Thyroid gland (tissue), 4 donors: ENCODE measurements at regions not wholly inside any gene's neighbourhood (a gene's known extent, or its start where the extent isn't known, plus 50 kb on each side); places are given as distances from the start of the nearest gene placed in this dataset.

Experiments used
- POLR2A ChIP-seq, 2 donors: fragments of 450-650 bp; IDR thresholded peaks; one replicate each; pipeline ENCODE4 v1.6.1; 2017; ENCODE audit warnings: antibody characterized with exemption in 2 of 2, mild to moderate bottlenecking in 2 of 2, moderate library complexity in 1 of 2
- TF ChIP-seq, protein P1 (sequence below), 6 experiments: fragments of 200-600 bp in 3 of 6; fragments of 450-650 bp in 3 of 6; sonication (generic) in 3 of 6; IDR thresholded peaks; one replicate each; pipeline ENCODE4 v1.5.1; 2016 to 2019; ENCODE audit warnings: antibody characterized with exemption in 6 of 6, mild to moderate bottlenecking in 2 of 6, inconsistent platforms in 1 of 6, moderate library complexity in 1 of 6

GRCh38 chr9:126125992-126126409 is 200.6 kb upstream of the MVB12B start:
- TF ChIP-seq, protein P1, sequence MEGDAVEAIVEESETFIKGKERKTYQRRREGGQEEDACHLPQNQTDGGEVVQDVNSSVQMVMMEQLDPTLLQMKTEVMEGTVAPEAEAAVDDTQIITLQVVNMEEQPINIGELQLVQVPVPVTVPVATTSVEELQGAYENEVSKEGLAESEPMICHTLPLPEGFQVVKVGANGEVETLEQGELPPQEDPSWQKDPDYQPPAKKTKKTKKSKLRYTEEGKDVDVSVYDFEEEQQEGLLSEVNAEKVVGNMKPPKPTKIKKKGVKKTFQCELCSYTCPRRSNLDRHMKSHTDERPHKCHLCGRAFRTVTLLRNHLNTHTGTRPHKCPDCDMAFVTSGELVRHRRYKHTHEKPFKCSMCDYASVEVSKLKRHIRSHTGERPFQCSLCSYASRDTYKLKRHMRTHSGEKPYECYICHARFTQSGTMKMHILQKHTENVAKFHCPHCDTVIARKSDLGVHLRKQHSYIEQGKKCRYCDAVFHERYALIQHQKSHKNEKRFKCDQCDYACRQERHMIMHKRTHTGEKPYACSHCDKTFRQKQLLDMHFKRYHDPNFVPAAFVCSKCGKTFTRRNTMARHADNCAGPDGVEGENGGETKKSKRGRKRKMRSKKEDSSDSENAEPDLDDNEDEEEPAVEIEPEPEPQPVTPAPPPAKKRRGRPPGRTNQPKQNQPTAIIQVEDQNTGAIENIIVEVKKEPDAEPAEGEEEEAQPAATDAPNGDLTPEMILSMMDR (IDR thresholded peaks at IDR 0.05): no peak
- no peak for TF ChIP-seq POLR2A (IDR thresholded peaks at IDR 0.05)
